ENCODE measurements at regions not wholly inside any gene's neighbourhood (a gene's known extent, or its start where the extent isn't known, plus 50 kb on each side); places are given as distances from the start of the nearest gene placed in this dataset.

- DNase-seq (ENCODE audit: low read depth, low spot score) (no peak), FAIRE-seq (no peak), ATAC-seq (no peak)
- no peaks in the 10 kb centered on the region for H3K36me3 ChIP-seq (ENCODE audit: control insufficient read depth in 2 of 2, insufficient read depth in 2 of 2, low read length in 1 of 2)
- intact Hi-C loops (cut with micrococcal nuclease; ENCODE audit: unreplicated experiment): loop anchor here (10.0 kb wide), 1 partner anchor 122 kb away; no protein-coding TSS in a partner anchor
- 20% methylated on average over 5 of the region's 5 CpGs for WGBS (ENCODE audit: insufficient coverage, insufficient replicate concordance, low lambda C conversion rate, missing lambda C conversion rate)
- H3K4me3 ChIP-seq: no peak overlapping the region
- H2AFZ ChIP-seq (ENCODE audit: control insufficient read depth, low read depth, low read length): no peak overlapping the region
- H4K20me1 ChIP-seq (ENCODE audit: control insufficient read depth, insufficient read depth): no peaks in the 10 kb centered on the region
- POLR2A ChIA-PET: no interaction called here
- H3K79me2 ChIP-seq (ENCODE audit: control insufficient read depth, insufficient read depth, low read length): no peaks in the 10 kb centered on the region
- H3K9me3 ChIP-seq (replicated peaks; ENCODE audit: control insufficient read depth, insufficient read depth, low read length): no peaks in the 10 kb centered on the region
- no peak overlapping the region for H3K27ac ChIP-seq (ENCODE audit: control insufficient read depth, insufficient read depth)
- CTCF ChIA-PET: no interaction called here
- H3K9ac ChIP-seq (ENCODE audit: control insufficient read depth, insufficient read depth, low read length): no peak overlapping the region
- 0 out of 4 replicates have a peak, but pooled peaks cover 0 to 2% of the 10 kb centered on the region in 2 experiments for H3K27me3 ChIP-seq (replicated peaks in 1 of 2; ENCODE audit: control insufficient read depth in 2 of 2, insufficient read depth in 2 of 2, low read length in 1 of 2)
- H3K4me1 ChIP-seq (ENCODE audit: control insufficient read depth, insufficient read depth, low read length): peaks cover 13% of the 10 kb centered on the region
- SMC1A ChIA-PET (ENCODE audit: uncharacterized antibody, unreplicated experiment): no interaction called here
- BruUV-seq (replicated peaks): no TSS peak
- RAD21 ChIA-PET (ENCODE audit: unreplicated experiment): no interaction called here
- in situ Hi-C loops (cut with MboI): loop anchor here (5.0 to 10.0 kb wide), 4 partner anchors 50 to 985 kb away; no protein-coding TSS in a partner anchor
- H3K4me2 ChIP-seq (ENCODE audit: control insufficient read depth, insufficient read depth): no peak overlapping the region
- TF ChIP-seq ZNF24 (IDR thresholded peaks at IDR 0.05) (no peak), RCOR1 (conservative IDR thresholded peaks at IDR 0.05; ENCODE audit: low read depth, low read length) (no peak), BCLAF1 (IDR thresholded peaks at IDR 0.05) (no peak), PAX5 (IDR thresholded peaks at IDR 0.05; ENCODE audit: borderline replicate concordance, low read depth, low read length) (no peak), BMI1 (IDR thresholded peaks at IDR 0.05; ENCODE audit: borderline replicate concordance) (no peak), EED (IDR thresholded peaks at IDR 0.05; ENCODE audit: low read depth) (no peak), USF1 (IDR thresholded peaks at IDR 0.05; ENCODE audit: borderline replicate concordance, extremely low read length, insufficient read depth, low read depth, low read length) (no peak), POLR2A (IDR thresholded peaks at IDR 0.05; ENCODE audit: low read depth, low read length) (no peak), TBL1XR1 (IDR thresholded peaks at IDR 0.05; ENCODE audit: low read depth, low read length) (no peak), ZNF622 (IDR thresholded peaks at IDR 0.05) (no peak), TCF7 (IDR thresholded peaks at IDR 0.05; ENCODE audit: borderline replicate concordance) (no peak), SIN3A (IDR thresholded peaks at IDR 0.05; ENCODE audit: low read depth, low read length) (no peak), NFXL1 (IDR thresholded peaks at IDR 0.05; ENCODE audit: borderline replicate concordance) (no peak), ATF7 (IDR thresholded peaks at IDR 0.05; ENCODE audit: low read depth) (no peak), JUNB (IDR thresholded peaks at IDR 0.05) (no peak), SMAD5 (IDR thresholded peaks at IDR 0.05; ENCODE audit: low read depth) (no peak)
- TF ChIP-seq, protein P1, sequence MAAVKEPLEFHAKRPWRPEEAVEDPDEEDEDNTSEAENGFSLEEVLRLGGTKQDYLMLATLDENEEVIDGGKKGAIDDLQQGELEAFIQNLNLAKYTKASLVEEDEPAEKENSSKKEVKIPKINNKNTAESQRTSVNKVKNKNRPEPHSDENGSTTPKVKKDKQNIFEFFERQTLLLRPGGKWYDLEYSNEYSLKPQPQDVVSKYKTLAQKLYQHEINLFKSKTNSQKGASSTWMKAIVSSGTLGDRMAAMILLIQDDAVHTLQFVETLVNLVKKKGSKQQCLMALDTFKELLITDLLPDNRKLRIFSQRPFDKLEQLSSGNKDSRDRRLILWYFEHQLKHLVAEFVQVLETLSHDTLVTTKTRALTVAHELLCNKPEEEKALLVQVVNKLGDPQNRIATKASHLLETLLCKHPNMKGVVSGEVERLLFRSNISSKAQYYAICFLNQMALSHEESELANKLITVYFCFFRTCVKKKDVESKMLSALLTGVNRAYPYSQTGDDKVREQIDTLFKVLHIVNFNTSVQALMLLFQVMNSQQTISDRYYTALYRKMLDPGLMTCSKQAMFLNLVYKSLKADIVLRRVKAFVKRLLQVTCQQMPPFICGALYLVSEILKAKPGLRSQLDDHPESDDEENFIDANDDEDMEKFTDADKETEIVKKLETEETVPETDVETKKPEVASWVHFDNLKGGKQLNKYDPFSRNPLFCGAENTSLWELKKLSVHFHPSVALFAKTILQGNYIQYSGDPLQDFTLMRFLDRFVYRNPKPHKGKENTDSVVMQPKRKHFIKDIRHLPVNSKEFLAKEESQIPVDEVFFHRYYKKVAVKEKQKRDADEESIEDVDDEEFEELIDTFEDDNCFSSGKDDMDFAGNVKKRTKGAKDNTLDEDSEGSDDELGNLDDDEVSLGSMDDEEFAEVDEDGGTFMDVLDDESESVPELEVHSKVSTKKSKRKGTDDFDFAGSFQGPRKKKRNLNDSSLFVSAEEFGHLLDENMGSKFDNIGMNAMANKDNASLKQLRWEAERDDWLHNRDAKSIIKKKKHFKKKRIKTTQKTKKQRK (IDR thresholded peaks at IDR 0.05; ENCODE audit: low read depth, low read length): no peak
Observed at GRCh38 chr13:97852181-97852874, 101.1 kb upstream of the IPO5 start.

All from GM12878 (cell line).